Left ventricle myocardium inferior (tissue), 1 donor: ENCODE measurements at regions not wholly inside any gene's neighbourhood (a gene's known extent, or its start where the extent isn't known, plus 50 kb on each side); places are given as distances from the start of the nearest gene placed in this dataset.

Experiments
- DNase-seq: peaks from one replicate; pipeline ENCODE4 v3.0.0-alpha.2; 2020
- H3K27ac ChIP-seq: fragments of 200-600 bp; replicated peaks from 2 replicates; pipeline ENCODE4 v1.8.0; 2021
- H3K27me3 ChIP-seq: fragments of 200-600 bp; 2 replicates; pipeline ENCODE4 v1.8.0; 2021; ENCODE audit warnings: low read depth
- H3K36me3 ChIP-seq: fragments of 200-600 bp; 2 replicates; pipeline ENCODE4 v1.8.0; 2021
- H3K4me1 ChIP-seq: fragments of 200-600 bp; 2 replicates; pipeline ENCODE4 v1.8.0; 2021
- H3K4me3 ChIP-seq: fragments of 200-600 bp; 2 replicates; pipeline ENCODE4 v1.8.0; 2021; ENCODE audit warnings: mild to moderate bottlenecking, moderate library complexity
- H3K9me3 ChIP-seq: fragments of 200-600 bp; replicated peaks from 2 replicates; pipeline ENCODE4 v1.8.0; 2021
- CTCF ChIP-seq: fragments of 200-600 bp; IDR thresholded peaks from 2 replicates; pipeline ENCODE4 v1.8.0; 2021; ENCODE audit warnings: antibody characterized with exemption, mild to moderate bottlenecking, borderline replicate concordance
- intact Hi-C: fragments of 100-400 bp; cut with micrococcal nuclease; formaldehyde crosslinking; loops from one replicate; pipeline ENCODE4 v1.11.0; 2022
- donor health status: DM: no; HTN: yes; CAD: no; lungs with severe emphysema.

GRCh38 chr10:61184429-61184828 lies 240.4 kb upstream of the RHOBTB1 start:
- DNase-seq = no peak
- H3K4me1 ChIP-seq = no peaks in the 10 kb centered on the region
- intact Hi-C loops = no loop called here
- TF ChIP-seq CTCF = no peak
- H3K36me3 ChIP-seq = no peaks in the 10 kb centered on the region
- H3K4me3 ChIP-seq = no peak overlapping the region
- no peak overlapping the region for H3K27ac ChIP-seq
- no peaks in the 10 kb centered on the region for H3K27me3 ChIP-seq
- no peaks in the 10 kb centered on the region for H3K9me3 ChIP-seq

GRCh38 chr10:61183967-61184366 lies 240.0 kb upstream of the RHOBTB1 start:
- no peak overlapping the region for H3K4me3 ChIP-seq
- no peak for DNase-seq
- TF ChIP-seq CTCF = no peak
- H3K27me3 ChIP-seq = no peaks in the 10 kb centered on the region
- intact Hi-C loops = no loop called here
- no peaks in the 10 kb centered on the region for H3K9me3 ChIP-seq
- H3K36me3 ChIP-seq = no peaks in the 10 kb centered on the region
- no peak overlapping the region for H3K27ac ChIP-seq
- H3K4me1 ChIP-seq = no peaks in the 10 kb centered on the region

GRCh38 chr10:61181832-61182231 lies 237.8 kb upstream of the RHOBTB1 start:
- no peaks in the 10 kb centered on the region for H3K27me3 ChIP-seq

GRCh38 chr10:61179771-61180170 lies 235.8 kb upstream of the RHOBTB1 start:
- intact Hi-C loops = no loop called here
- Histone ChIP-seq H3K27me3 (no peaks in the 10 kb centered on the region), H3K4me3 (no peak overlapping the region), H3K27ac (no peak overlapping the region), H3K4me1 (peaks cover 25% of the 10 kb centered on the region), H3K36me3 (no peaks in the 10 kb centered on the region), H3K9me3 (no peaks in the 10 kb centered on the region)
- no peak for DNase-seq
- no peak for TF ChIP-seq CTCF

More at GRCh38 chr10:61181832-61182231, 237.8 kb upstream of the RHOBTB1 start:
- DNase-seq = no peak
- no peaks in the 10 kb centered on the region for H3K36me3 ChIP-seq
- intact Hi-C loops = no loop called here
- H3K4me3 ChIP-seq = no peak overlapping the region
- TF ChIP-seq CTCF = no peak
- peaks cover 6% of the 10 kb centered on the region for H3K4me1 ChIP-seq
- H3K9me3 ChIP-seq = no peaks in the 10 kb centered on the region
- no peak overlapping the region for H3K27ac ChIP-seq

- no peak for TF ChIP-seq CTCF
- peaks cover 28% of the 10 kb centered on the region for H3K4me1 ChIP-seq
- H3K9me3 ChIP-seq = no peaks in the 10 kb centered on the region
- no peak for DNase-seq
- intact Hi-C loops = no loop called here
- no peaks in the 10 kb centered on the region for H3K27me3 ChIP-seq
- peak overlapping the region; percentile 58 for H3K27ac ChIP-seq
- no peaks in the 10 kb centered on the region for H3K36me3 ChIP-seq
- no peak overlapping the region for H3K4me3 ChIP-seq
Observed at GRCh38 chr10:61176424-61176823, 232.4 kb upstream of the RHOBTB1 start.

- DNase-seq = no peak
- intact Hi-C loops = no loop called here
- Histone ChIP-seq H3K4me3 (no peak overlapping the region), H3K27me3 (no peaks in the 10 kb centered on the region), H3K27ac (peak overlapping the region; percentile 58), H3K9me3 (no peaks in the 10 kb centered on the region), H3K4me1 (peaks cover 28% of the 10 kb centered on the region), H3K36me3 (no peaks in the 10 kb centered on the region)
- no peak for TF ChIP-seq CTCF
Observed at GRCh38 chr10:61175316-61175715, 231.3 kb upstream of the RHOBTB1 start.
